Stimulated activated CD4-positive, alpha-beta T cell treated with anti-CD3 and anti-CD28 coated beads, Interleukin-12 subunit alpha, Interleukin-12 subunit beta, amount 100 ng/mL, for 48 hours (primary cell): ENCODE measurements at regions not wholly inside any gene's neighbourhood (a gene's known extent, or its start where the extent isn't known, plus 50 kb on each side); places are given as distances from the start of the nearest gene placed in this dataset.

Source experiments
- DNase-seq, 3 donors: peaks; one replicate each; pipeline ENCODE4 v3.0.0-alpha.2; 2020; ENCODE audit warnings: low read depth in 2 of 3, low spot score in 1 of 3

DNA sequence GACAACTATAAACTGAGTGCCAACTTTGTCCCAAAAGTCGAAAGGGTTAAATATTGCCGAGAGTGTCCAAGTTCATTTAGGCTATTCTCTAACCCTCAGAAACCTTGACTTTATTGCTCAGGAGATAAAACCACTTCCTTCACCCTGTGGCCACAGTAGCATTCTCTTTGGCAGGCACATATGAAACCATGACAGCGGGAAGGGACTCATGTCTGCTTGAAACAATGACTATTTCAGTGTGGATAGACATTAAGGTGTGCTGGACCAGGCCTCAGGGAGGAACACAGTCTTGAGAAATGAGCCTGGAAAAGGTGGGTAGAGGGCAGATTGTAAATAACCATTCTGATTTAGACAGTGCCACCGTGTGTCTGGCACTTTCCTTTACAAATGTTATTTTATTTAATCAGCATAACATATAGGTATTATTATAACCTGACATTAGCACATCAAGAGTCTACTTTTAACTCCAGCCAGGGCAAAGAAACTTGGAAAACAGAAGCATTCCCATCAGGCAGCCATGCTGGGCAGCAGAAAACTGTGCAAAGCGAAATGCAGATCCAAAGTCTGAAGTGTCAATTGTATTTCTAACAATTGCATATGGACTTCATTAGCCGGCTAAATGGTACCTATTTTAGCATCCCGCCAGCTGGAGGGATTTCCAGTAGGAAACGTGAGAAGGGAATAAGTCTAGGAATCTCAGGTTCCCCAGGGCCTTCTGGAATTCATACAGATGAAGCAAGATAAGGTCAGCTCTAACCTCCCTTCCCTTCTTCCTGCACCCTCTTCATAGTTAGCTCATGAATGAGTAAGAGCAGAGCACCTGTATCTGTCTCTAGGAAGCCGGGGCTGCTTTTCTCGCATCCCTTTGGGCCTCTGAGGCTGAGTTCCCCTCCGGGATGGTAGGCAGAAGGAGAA, 212.8 kb upstream of the ELAC2 start:
- DNase-seq = no peak

DNA sequence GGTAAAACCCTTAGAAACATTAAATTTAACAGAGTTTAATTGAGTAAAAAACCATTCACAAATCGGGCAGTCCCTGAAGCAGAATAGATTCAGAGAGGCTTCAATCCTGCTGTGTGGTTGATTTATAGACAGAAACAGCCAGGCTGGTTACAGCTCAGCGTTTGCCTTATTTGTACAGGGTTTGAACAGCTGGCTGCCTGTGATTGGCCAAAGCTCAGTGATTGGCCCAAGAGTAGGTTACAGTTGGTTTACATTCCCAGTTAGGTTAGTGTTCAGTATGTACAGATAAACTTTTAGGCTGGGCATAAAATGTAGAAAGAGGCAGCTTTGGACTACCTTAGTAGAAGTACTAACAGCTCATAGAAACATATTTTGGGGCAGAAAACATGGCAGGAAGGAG, 210.4 kb upstream of the ELAC2 start:
- no peak for DNase-seq

DNA sequence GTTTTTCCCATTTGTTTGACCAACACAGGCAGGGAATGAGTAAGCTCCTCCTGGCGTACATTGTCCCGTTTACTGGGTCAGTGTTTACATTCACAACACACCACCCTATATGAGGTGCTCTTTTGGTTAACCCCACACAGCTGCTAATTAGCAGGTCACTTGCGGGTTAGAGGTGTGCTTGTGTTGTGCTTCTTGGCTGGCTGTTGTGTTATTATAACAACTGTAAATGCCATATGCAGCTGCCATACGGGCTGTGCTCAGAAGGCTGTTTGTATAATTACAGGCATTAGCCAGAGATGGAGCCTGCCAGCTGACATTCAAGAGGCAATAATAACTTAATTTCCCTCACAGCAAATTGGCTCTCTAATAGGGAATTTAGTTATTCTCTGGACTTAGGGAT, 205.1 kb upstream of the ELAC2 start:
- no peak for DNase-seq

DNA sequence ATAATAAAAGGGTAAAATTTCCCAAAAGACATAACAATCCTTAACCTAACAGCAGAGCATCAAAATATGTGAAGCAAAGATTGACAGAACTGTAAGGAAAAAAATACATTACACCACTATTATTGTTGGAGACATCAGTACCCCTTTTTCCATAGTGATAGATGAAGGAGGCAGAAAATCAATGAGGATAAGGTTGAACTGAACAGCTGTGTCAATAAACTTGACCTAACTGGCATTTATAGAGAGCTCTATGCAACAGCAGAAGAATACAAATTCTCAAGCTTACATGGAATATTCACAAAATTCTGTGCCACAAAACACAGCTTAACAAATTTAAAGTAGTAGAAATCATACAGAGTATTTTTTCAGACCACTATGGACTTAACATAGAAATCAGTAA, 195.0 kb upstream of the ELAC2 start:
- DNase-seq = no peak

DNA sequence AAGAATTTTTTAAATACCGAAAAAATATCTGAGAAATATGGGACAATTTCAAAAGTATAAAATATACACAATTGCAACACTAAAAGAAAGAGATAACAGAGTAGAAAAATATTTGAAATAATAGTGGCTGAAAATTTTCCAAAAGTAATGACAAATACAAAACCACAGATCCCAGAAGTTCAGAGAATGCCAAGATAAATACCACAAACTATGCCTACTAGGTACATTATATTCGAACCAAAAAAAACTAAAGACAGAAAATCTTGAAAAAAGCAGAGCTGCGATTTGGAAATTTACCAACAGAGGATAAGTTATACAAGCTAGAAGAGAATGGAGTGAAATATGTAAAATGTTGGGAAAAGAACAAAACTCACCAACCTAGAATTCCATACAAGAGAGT, 191.3 kb upstream of the ELAC2 start:
- no peak for DNase-seq

DNA sequence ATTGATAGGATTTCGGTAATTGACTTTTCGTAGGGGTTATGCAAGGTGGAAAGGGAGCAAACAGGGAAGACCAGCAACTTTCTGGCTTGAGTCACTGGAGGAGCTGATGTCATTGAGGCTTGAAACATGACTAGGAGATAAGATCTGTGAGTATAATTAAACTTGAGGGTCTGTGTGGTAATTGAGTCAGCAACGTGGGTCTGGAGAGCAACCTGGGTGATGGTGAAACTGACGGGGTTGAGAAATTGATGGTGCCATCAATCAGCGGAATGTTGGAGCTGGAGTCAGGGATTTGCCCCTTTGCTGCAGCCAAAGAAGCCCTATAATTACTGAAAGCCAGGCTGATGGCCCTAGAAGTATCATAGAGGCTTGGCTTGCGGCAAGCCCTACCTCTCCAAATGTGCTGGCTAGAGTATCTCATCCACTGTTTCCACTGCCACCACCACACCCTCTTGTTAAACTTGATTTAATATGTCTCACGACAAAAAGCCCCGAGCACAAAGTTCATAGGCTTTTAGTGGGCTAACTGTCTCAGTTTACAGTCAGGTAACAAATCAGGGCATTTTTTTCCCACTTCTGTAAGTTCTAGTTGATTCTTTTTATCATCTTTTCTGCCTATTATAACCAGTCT, 186.9 kb upstream of the ELAC2 start:
- DNase-seq = no peak

DNA sequence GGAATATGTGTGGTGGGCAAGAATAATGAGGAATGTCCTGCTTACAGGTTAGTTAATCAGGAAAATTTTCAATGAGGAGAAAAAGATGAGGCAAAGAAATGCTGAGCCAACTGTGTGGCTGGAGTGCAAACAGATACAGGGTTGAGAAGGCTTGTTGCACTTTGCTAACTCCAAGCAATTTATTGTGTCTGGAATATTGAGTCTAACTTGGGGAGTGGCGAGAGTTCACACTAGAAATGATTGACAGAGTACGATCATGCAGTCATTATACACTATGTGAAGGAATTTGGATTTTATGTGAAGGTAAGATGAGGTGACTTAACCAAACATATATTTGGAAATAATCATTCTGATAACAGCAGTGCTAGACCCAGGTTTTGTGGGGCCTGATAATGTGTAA, 185.0 kb upstream of the ELAC2 start:
- DNase-seq = no peak

DNA sequence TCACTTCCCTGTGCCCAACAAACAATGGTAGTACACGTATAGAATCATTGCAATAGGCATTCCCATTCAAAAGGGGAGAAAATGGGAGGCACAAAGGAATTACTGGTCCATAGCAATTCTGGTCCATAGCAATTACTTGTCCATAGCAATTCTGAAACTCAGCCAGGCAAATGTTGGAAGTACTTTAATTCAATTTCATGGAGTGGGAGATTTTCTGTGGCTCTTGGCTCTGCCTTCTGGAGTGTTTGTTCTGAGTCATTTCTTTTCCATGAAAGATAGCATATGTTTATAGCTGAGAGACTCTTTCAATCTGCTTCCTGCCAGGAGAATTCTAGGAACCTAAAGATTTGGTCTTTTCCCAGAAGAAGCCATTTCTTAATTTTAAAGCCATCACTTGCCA, 182.8 kb upstream of the ELAC2 start:
- DNase-seq = no peak

DNA sequence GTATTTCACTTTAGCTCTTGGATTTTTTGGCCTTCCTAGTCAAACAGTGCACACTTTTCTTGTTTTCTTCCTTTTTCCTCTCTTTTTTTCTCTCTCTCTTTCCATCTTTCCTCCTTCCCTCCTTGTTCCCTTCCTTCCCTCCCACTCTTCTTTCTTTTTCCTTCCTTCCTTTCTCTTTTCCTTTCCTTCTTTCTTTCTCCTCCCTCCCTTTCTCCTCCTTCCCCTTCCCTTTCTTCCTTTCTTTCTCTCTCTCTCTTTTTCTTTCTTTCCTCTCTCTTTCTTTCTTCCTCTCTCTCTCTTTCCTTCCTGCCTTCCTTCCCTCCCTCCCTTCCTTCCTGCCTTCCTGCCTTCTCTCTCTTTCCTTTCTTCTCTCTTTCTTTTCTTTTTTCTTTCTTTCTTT, 181.6 kb upstream of the ELAC2 start:
- DNase-seq = no peak

DNA sequence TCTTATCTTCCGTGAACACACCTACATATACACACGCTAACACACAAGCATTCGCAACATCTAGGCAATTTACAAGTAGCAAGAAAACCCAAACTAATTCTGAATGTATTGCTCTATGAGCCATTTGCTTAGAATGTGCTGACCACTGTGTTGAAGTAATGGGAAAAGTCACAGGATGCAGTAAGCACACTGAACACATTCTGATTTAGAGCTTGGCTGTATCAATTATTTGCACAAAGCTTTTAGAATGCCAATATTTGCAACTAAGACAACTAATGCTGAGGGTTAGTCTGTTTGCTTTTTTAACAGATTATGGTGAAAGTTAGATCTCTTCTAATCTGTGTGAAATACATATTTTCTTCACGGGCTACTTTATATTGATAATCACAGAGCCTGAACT, 179.8 kb upstream of the ELAC2 start:
- DNase-seq = no peak

DNA sequence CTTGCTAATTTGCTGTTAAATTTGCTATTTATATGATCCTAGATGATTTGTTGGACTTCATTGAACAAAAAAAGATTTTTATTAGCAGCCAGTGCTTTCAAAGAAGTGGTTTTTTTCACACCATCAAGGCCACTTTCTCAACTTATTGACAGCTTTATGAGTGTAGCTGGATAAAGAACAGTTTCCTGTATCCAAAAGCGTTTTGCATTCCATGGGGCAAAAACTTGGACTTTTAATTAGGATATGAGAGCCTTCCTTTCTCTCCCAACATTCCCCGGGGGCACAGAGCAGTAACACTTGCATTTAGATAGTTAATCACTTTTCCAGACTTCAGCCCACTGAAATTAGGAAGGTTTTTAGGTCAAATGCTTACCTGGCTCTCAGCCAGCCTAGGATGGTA, 177.1 kb upstream of the ELAC2 start:
- DNase-seq = no peak

DNA sequence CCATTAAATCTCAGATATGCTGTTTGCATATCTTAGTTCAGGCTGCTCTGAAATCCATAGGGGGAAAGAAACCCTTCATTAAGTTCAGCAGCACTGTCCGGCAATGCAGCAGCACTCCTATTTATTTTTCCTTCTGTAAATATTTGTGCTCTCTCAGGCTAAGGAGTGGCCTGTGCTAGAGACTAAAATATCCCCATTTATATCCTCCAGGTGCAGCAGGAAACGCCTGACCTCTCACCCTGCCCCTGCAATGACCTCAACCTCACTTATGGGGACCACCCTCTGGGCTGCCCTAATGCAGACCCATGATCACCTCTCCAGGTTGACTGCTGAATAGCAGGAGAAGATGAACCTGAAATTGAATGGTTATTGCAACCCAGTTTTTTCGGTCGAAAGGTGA, 165.0 kb upstream of the ELAC2 start:
- DNase-seq = no peak

DNA sequence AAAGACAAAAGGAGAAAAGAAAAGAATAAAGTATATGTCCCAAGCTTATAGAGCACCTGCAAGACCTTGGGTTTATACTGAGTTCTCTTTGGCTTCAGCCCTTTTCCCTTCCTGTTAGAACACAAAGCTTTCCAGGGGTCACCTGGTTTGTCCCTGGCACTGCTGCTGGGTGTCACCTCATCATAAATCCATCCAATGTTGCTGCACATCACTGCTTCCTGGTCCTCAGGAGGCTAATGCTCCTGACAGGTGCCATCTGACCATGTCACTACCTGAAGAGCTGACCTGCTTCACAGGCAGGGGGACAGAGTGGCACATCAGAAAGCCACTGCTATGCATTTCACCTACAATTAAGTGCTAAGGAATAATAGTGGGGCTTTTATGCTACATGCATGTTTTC, 164.6 kb upstream of the ELAC2 start:
- no peak for DNase-seq

DNA sequence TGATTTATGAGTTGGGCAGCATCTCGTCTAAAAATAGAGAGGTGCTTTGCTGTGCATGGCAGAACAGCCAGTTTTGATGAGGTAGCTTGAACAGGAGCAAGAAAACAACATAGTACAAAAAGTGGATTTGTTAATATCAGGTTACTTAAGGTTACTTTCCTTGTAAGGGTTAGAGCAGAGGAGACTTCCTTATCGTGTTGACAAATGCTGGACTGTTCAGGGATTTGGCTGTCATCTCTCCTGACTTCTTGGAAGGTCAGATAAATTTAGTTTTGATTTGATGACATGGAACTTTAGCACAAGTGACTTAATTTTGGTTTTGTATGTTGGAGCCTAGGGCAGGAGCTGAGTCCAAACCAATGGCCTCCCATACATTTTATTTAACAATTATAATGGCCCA, 163.9 kb upstream of the ELAC2 start:
- DNase-seq = no peak

DNA sequence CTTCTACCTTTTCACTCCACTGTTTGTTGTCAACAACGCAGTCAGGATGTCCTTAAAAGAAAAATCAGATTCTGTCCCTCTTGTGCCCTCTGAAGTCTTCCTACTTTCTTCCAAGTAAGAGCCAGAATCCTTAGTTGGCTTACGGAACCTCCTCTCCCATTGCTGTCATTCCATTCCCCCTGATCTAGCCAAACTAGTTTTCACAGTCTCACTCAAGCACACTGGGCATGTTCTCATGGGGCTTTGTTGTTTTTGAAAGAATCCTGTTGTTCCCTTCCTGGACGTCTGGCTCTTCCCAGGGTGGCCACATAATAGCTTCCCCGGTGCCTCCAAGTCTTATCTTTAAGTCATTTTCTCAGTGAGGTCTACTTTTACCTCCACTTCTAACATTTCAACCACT, 158.6 kb upstream of the ELAC2 start:
- no peak for DNase-seq

DNA sequence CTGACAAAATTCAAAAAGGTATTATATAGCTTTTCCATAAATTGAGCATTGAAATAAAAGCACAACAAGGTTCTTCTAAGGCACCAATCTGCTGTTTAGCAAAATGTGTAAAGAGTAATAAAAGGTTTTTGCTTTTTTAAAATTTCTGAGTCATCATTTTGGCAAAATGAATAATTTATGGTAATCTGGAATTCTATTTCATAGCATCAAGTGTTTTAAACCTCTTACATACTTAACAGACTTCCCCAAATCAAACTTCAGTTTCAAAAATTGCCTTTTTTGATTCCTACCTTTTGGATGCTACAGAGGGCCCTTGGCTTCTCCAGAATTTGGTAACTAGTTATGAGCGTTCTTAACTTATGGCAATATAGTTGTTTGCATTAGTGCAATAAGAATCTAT, 154.0 kb upstream of the ELAC2 start:
- DNase-seq = no peak

DNA sequence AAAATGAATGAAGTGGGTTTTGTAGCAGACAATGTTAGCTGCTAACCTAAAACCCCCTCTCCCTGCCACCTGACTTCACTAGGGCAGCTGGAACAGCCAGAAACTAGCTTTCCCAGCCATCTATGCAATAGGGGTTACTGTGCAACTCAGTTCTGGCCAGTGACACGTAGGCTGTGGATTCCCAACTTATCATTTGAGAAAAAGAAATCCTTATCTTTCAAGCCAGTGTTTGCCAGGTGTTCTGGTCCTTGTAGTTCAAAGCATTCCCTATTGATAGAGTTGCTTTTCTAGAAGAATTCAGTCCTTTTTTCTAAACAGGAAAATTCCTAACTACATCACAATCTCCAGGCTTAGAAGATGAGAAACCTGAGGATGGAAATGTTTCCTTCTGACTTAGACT, 144.5 kb upstream of the ELAC2 start:
- no peak for DNase-seq

DNA sequence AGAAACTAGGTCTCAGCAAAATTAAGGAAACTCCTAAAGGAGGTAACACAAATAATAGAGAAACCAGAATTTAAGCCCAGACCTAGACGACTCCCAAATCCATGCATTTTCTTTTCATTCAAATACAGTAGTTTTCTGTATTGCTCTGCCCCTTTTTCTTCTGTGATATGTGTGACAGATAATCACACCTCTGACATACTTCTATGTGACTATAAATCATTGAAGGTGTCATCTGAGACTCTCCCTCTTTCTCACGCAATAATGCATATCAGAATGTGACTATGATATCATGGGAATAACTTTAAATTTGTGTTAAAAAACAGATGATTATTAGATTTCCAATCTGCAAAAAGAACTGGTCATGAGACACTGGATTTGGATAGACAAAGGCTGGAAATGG, 143.0 kb upstream of the ELAC2 start:
- no peak for DNase-seq

DNA sequence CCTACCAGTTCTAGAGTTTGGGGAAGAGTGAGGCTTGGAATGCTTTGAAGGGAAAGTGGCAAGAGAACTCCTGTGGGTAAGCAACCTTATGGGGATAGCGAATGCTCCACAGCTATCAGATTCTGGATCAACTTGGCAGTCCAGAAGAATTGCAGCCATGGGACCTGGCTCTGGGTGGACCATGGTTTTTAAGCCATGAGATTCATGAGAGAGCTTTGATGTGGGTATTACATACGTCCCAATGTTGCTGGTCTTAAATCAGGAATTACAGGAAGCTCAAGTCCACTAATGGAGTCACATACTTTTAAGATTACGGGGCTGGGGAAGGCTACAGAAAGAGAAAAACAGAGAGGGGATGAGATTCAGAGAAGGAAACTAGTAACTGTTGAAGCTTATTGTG, 142.5 kb upstream of the ELAC2 start:
- no peak for DNase-seq

DNA sequence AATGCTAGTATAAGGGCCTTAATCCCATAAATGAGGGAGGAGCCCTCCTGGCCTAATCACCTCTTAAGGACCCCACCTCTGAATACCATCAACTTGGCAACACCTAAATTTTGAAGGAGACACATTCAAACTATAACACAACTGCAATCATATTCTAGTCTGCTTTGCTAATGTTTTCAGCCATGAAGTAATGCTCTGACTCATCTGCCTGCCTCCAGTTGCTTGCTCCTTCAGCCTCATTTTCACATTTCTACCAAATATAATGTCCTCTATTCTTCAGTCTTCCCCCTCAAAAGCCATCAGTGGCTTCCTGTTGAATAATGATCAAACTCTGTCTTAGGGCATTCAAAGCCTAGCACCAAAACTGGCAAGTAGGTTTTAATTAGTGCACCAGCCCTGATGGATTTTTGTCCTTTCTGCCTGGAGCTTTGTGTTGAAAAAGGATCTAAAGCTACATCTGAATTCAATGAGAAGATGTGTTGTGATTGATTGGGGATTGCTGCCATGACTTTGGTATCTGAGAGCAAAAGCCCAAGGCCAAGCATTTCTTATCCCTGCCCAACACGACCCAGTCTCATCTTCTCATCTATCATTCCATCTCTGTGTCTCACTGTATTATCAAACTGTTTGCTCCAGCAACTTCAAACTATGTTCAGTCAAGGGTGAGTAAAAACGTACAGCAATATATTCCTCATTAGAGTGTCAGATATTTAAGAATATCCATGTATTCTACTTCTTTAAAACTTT, 140.8 kb upstream of the ELAC2 start:
- no peak for DNase-seq

DNA sequence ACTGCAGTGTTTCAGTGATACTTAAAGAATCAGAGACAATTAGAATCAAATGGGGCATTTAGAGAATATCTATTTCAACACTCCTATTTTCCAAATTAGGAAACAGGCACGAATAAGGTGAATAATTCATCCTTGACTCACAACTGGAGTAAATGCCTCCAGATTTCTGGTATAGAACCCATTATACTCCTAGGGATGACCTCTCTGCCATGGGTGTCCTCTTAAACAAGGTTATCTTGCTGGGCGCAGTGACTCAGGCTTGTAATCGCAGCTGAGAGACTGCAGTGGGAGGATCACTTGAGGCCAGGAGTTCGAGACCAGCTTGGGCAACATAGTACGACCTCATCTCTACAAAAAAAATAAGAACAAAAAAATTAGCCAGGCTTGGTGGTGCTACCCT, 139.8 kb upstream of the ELAC2 start:
- no peak for DNase-seq

DNA sequence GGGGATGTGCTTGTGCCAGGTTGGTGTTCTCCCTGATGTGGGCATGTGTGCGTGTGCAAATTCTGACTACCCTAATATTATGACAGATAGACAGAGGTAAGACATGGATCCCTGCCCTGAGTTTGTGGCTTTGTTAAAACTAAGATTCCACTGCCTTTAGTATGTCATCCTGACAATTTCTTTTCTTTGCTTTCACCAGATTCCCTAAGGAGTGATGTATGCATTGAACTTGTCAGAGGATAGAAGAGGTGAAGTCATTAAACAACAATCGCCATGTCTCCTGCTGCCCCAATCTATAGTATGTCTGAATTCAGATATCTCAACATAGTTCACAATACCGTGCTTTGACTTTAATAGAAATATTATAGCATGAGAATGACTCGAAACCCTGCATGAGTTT, 137.1 kb upstream of the ELAC2 start:
- no peak for DNase-seq
